ENCODE measurements at regions not wholly inside any gene's neighbourhood (a gene's known extent, or its start where the extent isn't known, plus 50 kb on each side); places are given as distances from the start of the nearest gene placed in this dataset.

DNA sequence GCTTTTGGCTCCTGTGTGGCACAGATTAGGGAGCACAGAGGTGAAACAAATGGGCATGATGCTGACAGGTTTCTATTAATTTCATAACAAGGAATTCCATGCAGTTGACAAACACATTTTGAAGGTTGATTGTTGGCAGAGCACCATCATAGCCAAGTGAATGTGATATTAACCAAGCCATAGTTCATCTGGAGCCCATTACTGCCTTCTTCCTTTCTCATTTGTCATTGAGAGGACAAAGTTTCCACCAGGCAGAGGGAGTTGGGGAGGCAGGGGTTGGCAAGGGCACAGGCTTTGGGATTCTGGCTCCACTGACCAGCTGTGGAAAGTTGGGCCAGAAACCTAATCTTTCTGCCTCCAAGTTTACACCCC is 325.2 kb downstream of the MFSD1 start (continued):
- no peak for TF ChIP-seq NR2C2 (CRISPR knock-in tag; IDR thresholded peaks at IDR 0.05)
- no peak for TF ChIP-seq NR2C2 (tag; IDR thresholded peaks at IDR 0.05)
- no peak for TF ChIP-seq CCNT2 (IDR thresholded peaks at IDR 0.05; ENCODE audit: borderline replicate concordance, extremely low read depth, insufficient read length, low read depth, low read length)

GRCh38 chr3:159128628-159129027 is 326.8 kb downstream of the MFSD1 start:
- no peaks in the 10 kb centered on the region for H3K36me3 ChIP-seq (ENCODE audit: control insufficient read depth, insufficient read depth, low read length)
- CTCF ChIA-PET (ENCODE audit: low intra/inter-chr PET ratio): no interaction called here
- POLR2A ChIA-PET: no interaction called here
- H3K9me3 ChIP-seq (replicated peaks; ENCODE audit: control insufficient read depth, insufficient read depth, low read depth, low read length): no peaks in the 10 kb centered on the region; the same call in 1 of the 2 replicates
- no peak for DNase-seq (ENCODE audit: extremely low read depth in 1 of 4, low spot score in 3 of 4)
- H3K4me3 ChIP-seq: no peak overlapping the region
- in situ Hi-C loops (cut with MboI) (no loop called here), intact Hi-C loops (cut with micrococcal nuclease) (no loop called here)
- H3K4me1 ChIP-seq (replicated peaks in 1 of 2; ENCODE audit: control insufficient read depth in 2 of 2, insufficient read depth in 2 of 2, low read length in 2 of 2): no peaks in the 10 kb centered on the region
- H3K9me1 ChIP-seq (ENCODE audit: control insufficient read depth, insufficient read depth, low read length): no peaks in the 10 kb centered on the region
- H2AFZ ChIP-seq (ENCODE audit: low read depth, low read length): no peak overlapping the region
- H3K9ac ChIP-seq (ENCODE audit: insufficient read depth in 1 of 2, low read depth in 2 of 2, low read length in 2 of 2): no peak overlapping the region
- ATAC-seq: no peak
- no peaks in the 10 kb centered on the region for H3K79me2 ChIP-seq (ENCODE audit: control insufficient read depth, insufficient read depth, low read length)
- TF ChIP-seq JUNB (CRISPR knock-in tag; conservative IDR thresholded peaks at IDR 0.05) (no peak), DNMT1 (IDR thresholded peaks at IDR 0.05) (no peak), CBFA2T2 (conservative IDR thresholded peaks at IDR 0.05) (no peak), CBX8 (IDR thresholded peaks at IDR 0.05; ENCODE audit: borderline replicate concordance, extremely low read depth, low read depth, low read length, poor library complexity, severe bottlenecking) (no peak)
- TF ChIP-seq, protein P1, sequence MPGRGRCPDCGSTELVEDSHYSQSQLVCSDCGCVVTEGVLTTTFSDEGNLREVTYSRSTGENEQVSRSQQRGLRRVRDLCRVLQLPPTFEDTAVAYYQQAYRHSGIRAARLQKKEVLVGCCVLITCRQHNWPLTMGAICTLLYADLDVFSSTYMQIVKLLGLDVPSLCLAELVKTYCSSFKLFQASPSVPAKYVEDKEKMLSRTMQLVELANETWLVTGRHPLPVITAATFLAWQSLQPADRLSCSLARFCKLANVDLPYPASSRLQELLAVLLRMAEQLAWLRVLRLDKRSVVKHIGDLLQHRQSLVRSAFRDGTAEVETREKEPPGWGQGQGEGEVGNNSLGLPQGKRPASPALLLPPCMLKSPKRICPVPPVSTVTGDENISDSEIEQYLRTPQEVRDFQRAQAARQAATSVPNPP (IDR thresholded peaks at IDR 0.05; ENCODE audit: borderline replicate concordance, insufficient read depth, insufficient read length): no peak
- H4K20me1 ChIP-seq (replicated peaks; ENCODE audit: control insufficient read depth, insufficient read depth, low read length): no peaks in the 10 kb centered on the region
- H3K27me3 ChIP-seq (ENCODE audit: control insufficient read depth in 2 of 2, insufficient read depth in 2 of 2, low read length in 2 of 2): no peaks in the 10 kb centered on the region
- 0% methylated on average over 3 of the region's 3 CpGs for WGBS (ENCODE audit: insufficient coverage, low coverage, missing lambda C conversion rate)
- no peak for FAIRE-seq
- no peak overlapping the region for H3K27ac ChIP-seq (ENCODE audit: extremely low read depth, low read depth, low read length)
- no peak overlapping the region for H3K4me2 ChIP-seq (ENCODE audit: insufficient read depth, low read length)
- BruUV-seq (replicated peaks): no TSS peak
